H9 (cell line): ENCODE measurements at regions not wholly inside any gene's neighbourhood (a gene's known extent, or its start where the extent isn't known, plus 50 kb on each side); places are given as distances from the start of the nearest gene placed in this dataset.

ENCODE experiments used
- DNase-seq: peaks from one replicate; pipeline ENCODE4 v3.0.0-alpha.2; 2017
- H2AFZ ChIP-seq: one replicate; pipeline ENCODE4 v1.6.1; 2013; ENCODE audit warnings: mild to moderate bottlenecking, low read length, control low read depth, moderate library complexity
- H2AK5ac ChIP-seq: 2 replicates; pipeline ENCODE4 v1.6.1; 2013; ENCODE audit warnings: low read length, control low read depth, mixed read lengths; ENCODE audit not compliant: insufficient read length
- H2BK120ac ChIP-seq: one replicate; pipeline ENCODE4 v1.6.1; 2013; ENCODE audit warnings: low read depth, mild to moderate bottlenecking, low read length, control low read depth, inconsistent platforms; ENCODE audit not compliant: poor library complexity, severe bottlenecking
- H2BK12ac ChIP-seq: 2 replicates; pipeline ENCODE4 v1.6.1; 2013; ENCODE audit warnings: low read length, control low read depth, mixed read lengths, low read depth; ENCODE audit not compliant: insufficient read length
- H2BK15ac ChIP-seq: 2 replicates; pipeline ENCODE4 v1.6.1; 2013; ENCODE audit warnings: low read depth, low read length, control low read depth
- H2BK20ac ChIP-seq: one replicate; pipeline ENCODE4 v1.6.1; 2013; ENCODE audit warnings: low read depth, mild to moderate bottlenecking, low read length, control low read depth, inconsistent platforms; ENCODE audit not compliant: poor library complexity, severe bottlenecking
- H2BK5ac ChIP-seq: 2 replicates; pipeline ENCODE4 v1.6.1; 2013; ENCODE audit warnings: low read length, control low read depth, mixed read lengths; ENCODE audit not compliant: insufficient read length
- H3K14ac ChIP-seq: 2 replicates; pipeline ENCODE4 v1.6.1; 2013; ENCODE audit warnings: low read length, control low read depth; ENCODE audit not compliant: insufficient read depth
- H3K18ac ChIP-seq: 2 replicates; pipeline ENCODE4 v1.6.1; 2013; ENCODE audit warnings: low read depth, mild to moderate bottlenecking, mixed read lengths, low read length, control low read depth; ENCODE audit not compliant: insufficient read length
- H3K23ac ChIP-seq: 2 replicates; pipeline ENCODE4 v1.6.1; 2013; ENCODE audit warnings: low read length, control low read depth, mixed read lengths, low read depth; ENCODE audit not compliant: insufficient read length
- H3K23me2 ChIP-seq: 2 replicates; pipeline ENCODE4 v1.6.1; 2013; ENCODE audit warnings: low read depth, mild to moderate bottlenecking, mixed read lengths, low read length, control low read depth; ENCODE audit not compliant: insufficient read length, poor library complexity, severe bottlenecking
- H3K27ac ChIP-seq: 2 replicates; pipeline ENCODE4 v1.5.1; 2013; ENCODE audit warnings: low read length, control low read depth, mixed read lengths, low read depth; ENCODE audit not compliant: insufficient read length
- H3K27me3 ChIP-seq: 2 replicates; pipeline ENCODE4 v1.6.1; 2013; ENCODE audit warnings: low read length, control low read depth, inconsistent platforms; ENCODE audit not compliant: insufficient read depth
- H3K4ac ChIP-seq: 2 replicates; pipeline ENCODE4 v1.6.1; 2013; ENCODE audit warnings: low read depth, mild to moderate bottlenecking, control low read depth, inconsistent platforms, low read length, moderate library complexity
- H3K4me1 ChIP-seq: 2 replicates; pipeline ENCODE4 v1.6.1; 2013; ENCODE audit warnings: low read length, control low read depth, inconsistent platforms; ENCODE audit not compliant: insufficient read depth
- H3K4me2 ChIP-seq: 2 replicates; pipeline ENCODE4 v1.6.1; 2013; ENCODE audit warnings: low read length, control low read depth, mixed read lengths; ENCODE audit not compliant: insufficient read length, insufficient read depth
- H3K56ac ChIP-seq: 2 replicates; pipeline ENCODE4 v1.6.1; 2013; ENCODE audit warnings: low read depth, mild to moderate bottlenecking, mixed read lengths, low read length, control low read depth; ENCODE audit not compliant: insufficient read length
- H3K79me1 ChIP-seq: 2 replicates; pipeline ENCODE4 v1.6.1; 2013; ENCODE audit warnings: low read depth, mild to moderate bottlenecking, moderate library complexity, low read length, control low read depth, inconsistent platforms; ENCODE audit not compliant: insufficient read depth, poor library complexity, severe bottlenecking
- H3K79me2 ChIP-seq: 2 replicates; pipeline ENCODE4 v1.6.1; 2013; ENCODE audit warnings: low read length, control low read depth, inconsistent platforms; ENCODE audit not compliant: insufficient read depth
- H3K9ac ChIP-seq: 2 replicates; pipeline ENCODE4 v1.6.1; 2013; ENCODE audit warnings: low read length, control low read depth, mixed read lengths; ENCODE audit not compliant: insufficient read length; ENCODE audit errors: extremely low read depth
- H3K9me3 ChIP-seq: one replicate; pipeline ENCODE4 v1.6.1; 2013; ENCODE audit warnings: low read depth, low read length, inconsistent platforms; ENCODE audit not compliant: control insufficient read depth
- H3T11ph ChIP-seq: one replicate; pipeline ENCODE4 v1.6.1; 2013; ENCODE audit warnings: mild to moderate bottlenecking, low read length, control low read depth, inconsistent platforms
- H4K20me1 ChIP-seq: one replicate; pipeline ENCODE4 v1.6.1; 2013; ENCODE audit not compliant: control insufficient read depth, insufficient read length, insufficient read depth
- H4K5ac ChIP-seq: 2 replicates; pipeline ENCODE4 v1.6.1; 2013; ENCODE audit warnings: low read depth, mild to moderate bottlenecking, mixed read lengths, low read length, control low read depth; ENCODE audit not compliant: insufficient read length
- H4K8ac ChIP-seq: replicated peaks from 2 replicates; pipeline ENCODE4 v1.6.1; 2013; ENCODE audit warnings: low read length, control low read depth, mixed read lengths, low read depth; ENCODE audit not compliant: insufficient read length
- H4K91ac ChIP-seq: 2 replicates; pipeline ENCODE4 v1.6.1; 2013; ENCODE audit warnings: low read depth, mild to moderate bottlenecking, moderate library complexity, mixed read lengths, low read length, control low read depth; ENCODE audit not compliant: insufficient read length
- H3K27ac Mint-ChIP-seq, 3 experiments: 2 replicates in 2 of 3; 3 replicates in 1 of 3; pipeline ENCODE4 v1.8.0; 2020 to 2021; ENCODE audit warnings: mixed read lengths in 3 of 3, mild to moderate bottlenecking in 1 of 3, moderate library complexity in 1 of 3
- H3K27me3 Mint-ChIP-seq: 2 replicates; pipeline ENCODE4 v1.8.0; 2021; ENCODE audit warnings: low read depth, mild to moderate bottlenecking, moderate library complexity, mixed read lengths
- H3K36me3 Mint-ChIP-seq, 3 experiments: 2 replicates in 2 of 3; 3 replicates in 1 of 3; pipeline ENCODE4 v1.8.0; 2020 to 2021; ENCODE audit warnings: low read depth in 3 of 3, mixed read lengths in 3 of 3; ENCODE audit not compliant: insufficient read depth in 1 of 3
- H3K4me1 Mint-ChIP-seq, 2 experiments: 2 replicates each; pipeline ENCODE4 v1.8.0; 2020; ENCODE audit warnings: mixed read lengths in 2 of 2
- H3K4me3 Mint-ChIP-seq, 2 experiments: 2 replicates in 1 of 2; 3 replicates in 1 of 2; pipeline ENCODE4 v1.8.0; 2020 to 2021; ENCODE audit warnings: mild to moderate bottlenecking in 2 of 2, mixed read lengths in 2 of 2, moderate library complexity in 1 of 2
- H3K9me3 Mint-ChIP-seq, 2 experiments: 2 replicates in 1 of 2; 3 replicates in 1 of 2; pipeline ENCODE4 v1.8.0; 2020; ENCODE audit warnings: mild to moderate bottlenecking in 2 of 2, mixed read lengths in 2 of 2, moderate library complexity in 1 of 2
- CTCF ChIP-seq: fragments of 200-600 bp; sonication (generic); conservative IDR thresholded peaks from 3 replicates; pipeline ENCODE4 v1.8.0; 2021; ENCODE audit warnings: antibody characterized with exemption, mild to moderate bottlenecking
- WGBS: extraction: QIAGEN DNeasy Blood & Tissue Kit; methylation state at CpG from one replicate; pipeline ENCODE4 v1.1.7; 2013; ENCODE audit warnings: missing lambda C conversion rate, low lambda C conversion rate, mixed read lengths; ENCODE audit not compliant: insufficient read length; ENCODE audit errors: extremely low coverage; 5-methylcytosine and 5-hydroxymethylcytosine counted together

DNA sequence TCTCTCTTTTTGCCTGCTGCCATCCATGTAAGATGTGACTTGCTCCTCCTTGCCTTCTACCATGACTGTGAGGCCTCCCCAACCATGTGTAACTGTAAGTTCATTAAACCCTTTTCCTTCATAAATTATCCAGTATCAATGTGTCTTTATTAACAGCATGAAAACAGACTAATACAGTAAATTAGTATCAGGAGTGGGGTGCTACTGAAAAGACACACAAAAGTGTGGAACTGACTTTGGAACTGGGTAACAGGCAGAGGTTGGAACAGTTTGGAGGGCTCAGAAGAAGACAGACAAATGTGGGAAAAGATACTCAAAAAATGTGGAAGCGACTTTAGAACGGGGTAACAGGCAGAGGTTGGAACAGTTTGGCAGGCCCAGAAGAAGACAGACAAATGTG lies 189.4 kb downstream of the HTR1B start:
- no peaks in the 10 kb centered on the region for H3K79me1 ChIP-seq
- H3K4me2 ChIP-seq: no peak overlapping the region
- H3K27ac Mint-ChIP-seq: no peak overlapping the region
- no peak overlapping the region for H2AK5ac ChIP-seq
- no peaks in the 10 kb centered on the region for H3K23me2 ChIP-seq
- no peaks in the 10 kb centered on the region for H3K4me1 Mint-ChIP-seq
- H3K9me3 ChIP-seq: peaks cover 18% of the 10 kb centered on the region
- peaks cover 8 to 17% (median 11%) of the 10 kb centered on the region in 3 experiments for H3K36me3 Mint-ChIP-seq
- no peak overlapping the region for H3K4ac ChIP-seq
- H3K9me3 Mint-ChIP-seq: peaks cover 19 to 21% of the 10 kb centered on the region in 2 experiments
- no peak overlapping the region for H3K56ac ChIP-seq
- no peak for DNase-seq
- no peak overlapping the region for H3K27ac ChIP-seq
- no peaks in the 10 kb centered on the region for H4K20me1 ChIP-seq
- H3K9ac ChIP-seq: no peak overlapping the region
- H3K27me3 Mint-ChIP-seq: no peaks in the 10 kb centered on the region
- H3K23ac ChIP-seq: no peak overlapping the region
- no peak overlapping the region for H4K5ac ChIP-seq
- no peak overlapping the region for H2BK12ac ChIP-seq
- no peak overlapping the region for H2BK15ac ChIP-seq
- H2BK20ac ChIP-seq: no peak overlapping the region
- no peak overlapping the region for H3T11ph ChIP-seq
- no peak overlapping the region for H3K4me3 Mint-ChIP-seq
- no peaks in the 10 kb centered on the region for H3K79me2 ChIP-seq
- no peaks in the 10 kb centered on the region for H3K27me3 ChIP-seq
- no peak overlapping the region for H4K8ac ChIP-seq
- TF ChIP-seq CTCF: no peak
- no peaks in the 10 kb centered on the region for H3K4me1 ChIP-seq
- H3K14ac ChIP-seq: no peak overlapping the region
- no peak overlapping the region for H2BK120ac ChIP-seq
- no peak overlapping the region for H2BK5ac ChIP-seq
- no peak overlapping the region for H3K18ac ChIP-seq
- no CpG with 5 or more reads among the region's 2 CpGs for WGBS
- no peak overlapping the region for H2AFZ ChIP-seq
- H4K91ac ChIP-seq: no peak overlapping the region
